Peyer's patch (tissue), 4 donors: ENCODE measurements at regions not wholly inside any gene's neighbourhood (a gene's known extent, or its start where the extent isn't known, plus 50 kb on each side); places are given as distances from the start of the nearest gene placed in this dataset.
"Not testable (repeated sequence)": the region's sequence is repeated elsewhere in the genome, so short reads cannot be mapped to it uniquely, and the experiment has no call there.

Experiments used
- DNase-seq, 3 donors: peaks; one replicate each; pipeline ENCODE4 v3.0.0-alpha.2; 2017 to 2019
- H3K27ac ChIP-seq, 4 donors: fragments of 200-600 bp; sonication (generic); one replicate each; pipeline ENCODE4 v1.5.1; 2016 to 2019
- H3K27me3 ChIP-seq, 2 donors: fragments of 200-600 bp; sonication (generic); one replicate each; pipeline ENCODE4 v1.5.1; 2019
- H3K36me3 ChIP-seq, 3 donors: fragments of 200-600 bp; sonication (generic); one replicate each; pipeline ENCODE4 v1.5.1; 2016 to 2019
- H3K4me1 ChIP-seq, 4 donors: fragments of 200-600 bp; sonication (generic); one replicate each; pipeline ENCODE4 v1.5.1; 2016 to 2019
- H3K4me3 ChIP-seq, 4 donors: fragments of 200-600 bp; sonication (generic); 1 replicate in 3 of 4; 2 replicates in 1 of 4; pipeline ENCODE4 v1.5.1; 2016 to 2019; ENCODE audit warnings: mild to moderate bottlenecking in 1 of 4
- H3K9me3 ChIP-seq, 4 donors: fragments of 200-600 bp; sonication (generic); one replicate each; pipeline ENCODE4 v1.5.1; 2016 to 2019; ENCODE audit warnings: mild to moderate bottlenecking in 1 of 4

DNA sequence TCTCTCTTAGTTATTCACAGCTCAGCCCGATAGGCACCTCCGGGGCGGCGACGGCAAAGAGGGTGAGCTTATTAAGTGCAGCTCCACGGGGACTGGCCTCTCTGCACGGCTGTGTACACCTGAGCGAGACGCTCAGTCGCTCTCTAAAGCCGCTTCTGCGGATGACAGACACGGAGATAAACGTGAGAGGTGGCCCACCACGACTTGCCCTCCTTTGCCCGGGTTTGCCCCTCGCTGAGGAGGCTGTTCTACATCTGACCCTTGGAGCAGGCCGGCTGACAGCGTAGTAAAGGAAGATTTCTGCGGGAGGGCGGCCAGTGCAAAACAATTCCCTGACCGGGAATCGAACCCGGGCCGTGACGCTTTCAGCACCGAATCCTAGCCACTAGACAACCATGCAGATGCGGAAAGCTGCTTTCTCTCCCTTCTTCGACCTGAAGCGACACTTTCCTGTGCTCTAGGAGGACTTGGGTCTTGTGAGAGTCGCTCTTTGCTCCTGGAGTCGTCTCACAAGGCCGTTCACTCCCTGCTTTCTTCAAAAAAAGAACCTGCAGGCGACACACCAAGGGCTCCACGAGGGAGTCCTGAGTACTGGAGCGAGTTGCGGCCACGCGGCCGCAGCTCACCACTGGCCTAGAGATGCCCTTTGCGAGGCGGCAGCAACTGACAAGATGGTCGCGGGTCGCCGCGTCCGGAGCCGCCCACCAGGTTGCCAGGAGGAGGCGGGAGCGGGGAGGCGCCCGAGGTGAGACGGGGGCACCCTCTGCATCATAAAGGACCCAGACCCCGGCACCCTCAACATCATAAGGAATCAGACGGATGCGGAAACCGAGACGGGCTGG, 119.9 kb downstream of the PPIAL4A start:
- H3K27ac ChIP-seq, H3K27me3 ChIP-seq, H3K4me1 ChIP-seq, H3K9me3 ChIP-seq, H3K36me3 ChIP-seq: not testable (repeated sequence)
- peak overlapping the region in 3 of 4 donors; percentile 2 to 33 (median 27) for H3K4me3 ChIP-seq
- DNase-seq = peak; percentile 22 to 51 (median 37)

DNA sequence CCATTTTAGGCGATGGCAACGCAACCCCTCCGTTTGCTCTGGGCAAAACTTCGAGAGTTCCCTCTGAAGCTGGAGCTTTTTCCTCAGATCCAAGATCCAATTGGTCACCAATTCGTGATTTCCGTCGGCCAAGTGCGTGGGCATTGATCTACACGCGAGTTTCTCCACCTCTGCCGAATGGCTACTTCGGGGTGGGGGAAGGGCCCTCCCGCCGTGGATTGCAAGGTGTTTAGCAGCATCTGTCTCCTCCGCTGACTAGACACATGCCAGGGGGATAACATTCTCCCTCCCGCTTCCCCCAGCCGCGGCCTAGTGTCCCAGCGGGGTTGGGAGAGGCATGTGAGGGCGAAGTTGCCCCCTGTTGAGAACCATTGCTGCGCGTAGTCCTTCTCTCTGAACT, 120.6 kb downstream of the PPIAL4A start:
- not testable (repeated sequence) for H3K27me3 ChIP-seq, H3K4me3 ChIP-seq, H3K4me1 ChIP-seq, DNase-seq, H3K27ac ChIP-seq, H3K9me3 ChIP-seq, H3K36me3 ChIP-seq

DNA sequence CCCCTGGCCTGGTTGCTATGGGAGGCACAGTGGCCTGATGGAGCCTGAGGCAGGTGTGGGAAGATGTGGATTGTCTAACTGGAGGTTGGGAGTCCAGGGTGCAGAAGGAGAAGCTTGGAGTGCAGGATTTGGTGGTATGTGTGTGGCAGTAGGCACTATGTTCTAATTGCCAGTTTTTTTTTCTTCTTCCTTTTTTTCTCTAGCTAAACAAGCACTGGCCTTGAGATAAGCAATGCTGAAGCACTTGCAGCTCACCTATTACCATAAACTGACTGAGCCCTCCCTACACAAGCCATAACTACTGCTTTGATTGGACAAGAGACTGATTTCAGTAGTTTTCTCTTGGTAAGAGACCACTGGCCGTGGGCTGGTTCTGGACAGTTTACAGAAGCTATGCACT, 123.6 kb downstream of the PPIAL4A start:
- not testable (repeated sequence) for H3K9me3 ChIP-seq, H3K4me1 ChIP-seq, H3K36me3 ChIP-seq, H3K4me3 ChIP-seq, H3K27ac ChIP-seq, H3K27me3 ChIP-seq, DNase-seq

DNA sequence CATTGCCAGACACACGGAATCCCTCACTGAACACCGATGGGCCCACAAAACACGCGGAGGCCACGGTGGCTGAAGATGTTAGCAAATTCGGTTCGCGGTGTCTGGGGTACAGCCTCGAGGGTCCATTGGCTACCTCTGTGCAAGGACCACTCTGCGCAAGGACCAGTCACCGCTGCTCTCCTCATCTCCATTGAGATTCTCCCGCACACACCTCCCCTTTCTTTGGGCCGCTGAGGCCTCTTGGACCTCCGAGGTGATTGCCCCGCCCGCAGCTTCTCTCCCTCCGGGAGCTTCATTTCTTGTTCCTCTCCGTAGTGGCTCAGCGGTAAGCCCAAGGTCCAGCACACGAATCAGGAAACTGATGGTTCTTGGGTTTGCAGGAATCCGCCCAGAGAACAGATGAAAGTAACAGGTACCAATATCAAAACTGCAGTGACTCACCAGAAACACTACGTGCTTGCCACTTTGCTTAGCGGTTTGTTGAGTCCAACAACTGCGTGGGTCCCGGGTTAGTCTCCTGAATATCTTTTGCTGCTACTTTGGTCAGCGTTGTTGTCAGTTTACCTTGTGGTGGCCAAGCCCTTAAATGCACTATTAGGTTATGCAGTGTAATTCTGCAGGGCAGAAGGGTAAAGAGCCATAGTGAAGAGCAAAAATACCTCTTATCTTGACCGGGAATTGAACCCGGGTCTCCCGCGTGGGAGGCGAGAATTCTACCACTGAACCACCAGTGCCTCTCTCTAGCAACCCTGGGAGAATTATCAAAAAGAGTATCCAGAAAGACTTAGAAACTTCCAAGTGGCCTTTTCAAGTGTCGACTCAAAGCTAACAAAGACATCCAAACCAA, 126.8 kb downstream of the PPIAL4A start:
- not testable (repeated sequence) for H3K27ac ChIP-seq, H3K9me3 ChIP-seq, H3K4me1 ChIP-seq, H3K27me3 ChIP-seq, H3K36me3 ChIP-seq, H3K4me3 ChIP-seq
- peak in 2 of 3 donors; percentile 19 to 43 for DNase-seq

DNA sequence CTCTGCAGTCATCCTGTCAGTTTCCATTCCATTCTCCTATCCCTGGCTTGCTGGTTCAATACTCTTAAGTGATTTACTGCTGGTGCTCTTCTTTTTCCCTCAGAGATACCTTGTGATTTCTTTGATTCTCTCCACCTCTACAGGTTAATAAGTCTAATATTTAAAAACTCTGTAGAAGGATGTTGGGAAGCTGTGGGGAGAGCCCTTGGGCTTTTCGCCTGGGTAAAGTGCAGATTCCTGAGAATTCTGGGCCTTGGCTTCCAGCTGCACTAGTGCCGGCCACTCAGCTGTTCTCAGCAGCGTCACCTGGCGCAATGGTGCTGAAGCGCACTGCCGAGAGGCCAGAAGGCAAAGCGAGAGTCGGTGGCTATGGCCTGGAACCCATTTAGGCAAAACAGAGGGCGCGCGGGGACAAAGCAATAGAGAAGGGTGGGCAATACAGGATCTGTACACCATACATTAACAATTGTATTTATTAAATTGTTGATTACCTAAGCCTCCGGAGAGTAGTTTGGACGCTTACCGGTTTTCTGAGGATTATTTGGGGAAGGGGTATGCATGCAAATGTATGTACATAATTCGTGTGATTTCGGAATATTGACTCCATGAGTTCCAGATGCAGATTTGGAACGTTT, 130.3 kb downstream of the PPIAL4A start:
- not testable (repeated sequence) for H3K4me1 ChIP-seq, H3K9me3 ChIP-seq, H3K27ac ChIP-seq, H3K27me3 ChIP-seq, DNase-seq, H3K4me3 ChIP-seq, H3K36me3 ChIP-seq

DNA sequence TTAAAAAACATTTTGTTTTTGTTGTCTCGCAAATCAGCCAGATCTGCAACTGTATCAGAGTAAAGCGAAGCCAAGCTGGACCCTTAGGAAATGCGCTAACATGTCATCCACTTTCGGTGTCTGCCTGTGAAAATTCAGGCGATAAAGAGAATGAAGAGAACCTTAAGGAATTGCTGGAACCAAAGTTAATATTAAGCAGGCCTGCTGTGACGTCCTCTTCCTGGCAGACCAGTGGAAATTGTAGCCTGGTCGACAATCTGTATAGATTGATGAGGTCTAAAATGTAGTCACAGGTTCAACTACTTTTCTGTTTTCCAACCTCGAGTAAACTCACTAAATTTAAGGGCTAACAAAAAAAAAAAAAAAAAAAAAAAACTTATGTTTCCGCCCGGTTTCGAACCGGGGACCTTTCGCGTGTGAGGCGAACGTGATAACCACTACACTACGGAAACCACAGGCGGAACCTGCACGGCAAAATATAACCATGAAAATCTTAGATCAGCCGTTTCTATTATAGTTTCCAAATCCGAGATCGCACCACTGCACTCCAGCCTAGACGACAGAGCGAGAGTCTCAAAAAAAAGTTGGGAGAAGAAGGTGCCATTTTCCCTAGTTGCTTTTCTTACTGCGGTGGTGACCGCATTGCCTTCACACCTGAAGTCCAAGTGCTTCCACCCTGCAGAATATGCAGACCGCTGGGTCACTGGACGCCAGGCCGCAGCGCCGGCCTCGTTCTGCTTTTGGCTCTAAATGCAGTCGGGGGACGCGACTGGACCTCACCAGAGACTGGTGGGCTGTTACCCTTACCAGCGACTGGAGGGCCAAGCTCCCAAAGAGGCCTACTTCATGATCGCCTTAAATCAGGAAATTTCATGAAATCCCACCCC, 131.0 kb downstream of the PPIAL4A start:
- H3K4me3 ChIP-seq = peak overlapping the region in 3 of 4 donors; percentile 26 to 34 (median 31)
- H3K27me3 ChIP-seq, H3K9me3 ChIP-seq, H3K36me3 ChIP-seq, H3K4me1 ChIP-seq, H3K27ac ChIP-seq: not testable (repeated sequence)
- DNase-seq = peak; percentile 6 to 61 (median 29)

DNA sequence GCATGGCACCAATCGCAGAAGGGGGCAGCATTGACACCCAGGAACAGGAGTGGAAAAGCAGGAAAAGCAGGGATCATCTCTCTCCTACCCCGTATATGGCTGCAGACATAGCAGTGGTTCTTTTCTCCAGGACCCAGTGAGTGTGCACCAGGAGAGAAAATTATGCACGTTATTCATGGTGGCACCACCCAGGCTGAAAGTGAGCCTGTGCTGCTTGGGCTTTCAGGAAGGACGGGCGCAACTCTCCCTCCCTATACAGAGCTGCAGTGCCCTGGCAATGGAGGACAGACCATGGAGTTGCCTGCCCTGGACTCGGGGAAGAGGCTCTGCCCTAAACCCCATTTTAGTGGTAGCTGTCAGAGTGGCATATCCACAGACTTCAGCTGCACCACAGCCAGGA, 132.1 kb downstream of the PPIAL4A start:
- not testable (repeated sequence) for H3K36me3 ChIP-seq, H3K4me1 ChIP-seq, DNase-seq, H3K27ac ChIP-seq, H3K9me3 ChIP-seq, H3K4me3 ChIP-seq, H3K27me3 ChIP-seq

DNA sequence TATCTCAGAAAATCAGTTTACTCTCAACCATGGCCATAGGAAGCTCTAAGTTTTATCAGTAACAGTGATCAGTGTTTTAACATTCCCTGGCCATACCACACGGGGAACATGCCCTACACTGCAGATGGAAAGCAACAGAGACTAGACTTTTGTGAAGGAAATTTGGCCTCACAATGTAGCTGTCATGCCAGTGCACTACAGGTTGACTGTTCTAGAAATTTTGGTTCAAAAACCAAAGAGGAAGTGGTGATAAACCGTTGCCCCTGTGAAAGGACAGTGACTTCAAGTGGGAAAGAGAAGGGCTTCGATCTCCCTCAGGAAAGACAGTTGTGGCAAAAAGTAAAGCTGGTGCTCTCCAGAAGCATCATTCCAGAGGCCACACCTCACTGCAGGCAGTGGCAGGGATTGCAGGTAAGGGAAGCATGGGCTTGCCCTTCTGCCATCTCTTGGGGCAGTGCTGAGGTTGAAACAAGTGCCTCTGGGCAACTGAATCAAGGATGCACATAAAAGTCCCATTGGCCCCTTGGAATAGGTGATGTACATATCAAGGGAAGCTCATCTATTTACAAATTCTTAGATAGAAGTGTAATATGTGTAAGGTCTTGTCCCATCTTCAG, 143.4 kb downstream of the PPIAL4A start:
- H3K27ac ChIP-seq, H3K9me3 ChIP-seq, H3K4me1 ChIP-seq, H3K4me3 ChIP-seq, H3K27me3 ChIP-seq, H3K36me3 ChIP-seq, DNase-seq: not testable (repeated sequence)

DNA sequence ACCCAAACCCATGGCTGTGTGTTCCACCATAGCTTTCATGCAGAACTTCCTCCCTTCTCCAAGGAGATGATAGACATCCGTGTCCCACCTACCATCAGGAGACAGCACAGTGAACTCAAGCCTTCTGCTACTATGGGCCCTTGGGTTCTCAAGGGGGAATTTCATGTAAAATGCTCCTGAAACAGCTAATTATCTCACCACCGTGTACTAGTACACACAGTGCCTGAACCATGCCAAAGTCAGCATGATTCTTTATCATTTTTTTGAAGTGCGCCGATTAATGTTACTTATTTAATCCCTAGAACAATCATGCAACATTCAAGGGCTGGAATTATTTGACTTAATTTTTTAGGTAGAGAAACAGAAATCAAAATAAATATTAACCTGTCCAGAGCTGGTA, 147.2 kb downstream of the PPIAL4A start:
- H3K27me3 ChIP-seq, H3K27ac ChIP-seq, H3K4me3 ChIP-seq, H3K4me1 ChIP-seq, H3K36me3 ChIP-seq, DNase-seq, H3K9me3 ChIP-seq: not testable (repeated sequence)

DNA sequence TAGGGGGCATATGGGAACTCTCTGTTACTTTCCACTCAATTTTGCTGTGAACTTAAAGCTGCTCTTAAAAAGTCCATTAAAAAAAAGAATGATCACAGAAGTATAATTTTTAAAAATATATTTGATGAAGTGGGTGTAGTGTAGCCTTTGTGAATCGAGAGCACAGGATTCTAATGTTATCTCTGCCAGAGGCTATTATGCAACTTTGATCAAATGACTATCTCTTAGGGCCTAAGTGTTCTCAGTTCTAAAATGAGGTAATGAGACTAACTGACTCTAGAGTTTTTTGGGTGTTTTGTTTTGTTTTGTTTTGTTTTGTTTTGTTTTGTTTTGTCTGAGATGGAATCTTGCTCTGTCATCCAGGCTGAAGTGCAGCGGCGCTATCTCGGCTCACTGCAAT, 143.2 kb downstream of the FAM72B start:
- not testable (repeated sequence) for H3K4me3 ChIP-seq, H3K27ac ChIP-seq, DNase-seq, H3K27me3 ChIP-seq, H3K9me3 ChIP-seq, H3K36me3 ChIP-seq, H3K4me1 ChIP-seq

DNA sequence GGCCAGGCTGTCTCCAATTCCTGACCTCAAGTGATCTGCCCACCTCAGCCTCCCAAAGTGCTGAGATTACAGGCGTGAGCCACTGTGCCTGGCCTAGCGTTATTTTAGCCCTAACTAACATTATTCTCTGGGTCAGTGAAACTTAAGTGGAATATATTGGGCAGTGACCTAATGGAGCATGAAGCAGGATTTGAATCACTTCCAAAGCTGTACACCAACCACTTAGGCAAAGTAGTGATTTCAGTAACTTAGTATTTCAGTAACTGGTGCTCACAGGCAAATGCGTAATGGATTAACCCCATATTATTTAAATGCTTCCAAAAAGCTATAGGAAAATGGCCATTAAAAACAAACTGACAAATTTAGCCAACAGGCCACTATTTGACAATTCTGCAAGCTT, 142.6 kb downstream of the FAM72B start:
- DNase-seq, H3K4me1 ChIP-seq, H3K27me3 ChIP-seq, H3K36me3 ChIP-seq, H3K27ac ChIP-seq, H3K9me3 ChIP-seq, H3K4me3 ChIP-seq: not testable (repeated sequence)

DNA sequence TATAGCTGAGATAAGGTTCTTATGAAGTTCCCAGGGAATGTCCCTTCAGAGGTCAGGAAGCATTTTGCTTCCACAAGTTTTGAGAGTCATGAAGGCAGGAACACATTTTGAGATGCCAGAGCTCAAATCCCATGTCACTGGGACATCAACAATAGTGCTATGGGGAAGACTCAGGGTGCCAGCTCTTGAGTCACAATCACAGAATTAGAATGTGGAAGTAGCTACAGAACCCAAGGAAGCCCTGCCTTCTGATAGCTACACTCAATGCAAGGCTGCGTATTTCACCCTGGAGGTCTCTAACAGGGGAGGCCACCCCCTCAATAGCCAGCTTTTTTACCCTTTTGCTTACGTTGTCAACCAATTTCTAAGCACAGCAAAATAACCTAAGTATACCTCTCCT, 141.3 kb downstream of the FAM72B start:
- not testable (repeated sequence) for H3K9me3 ChIP-seq, DNase-seq

DNA sequence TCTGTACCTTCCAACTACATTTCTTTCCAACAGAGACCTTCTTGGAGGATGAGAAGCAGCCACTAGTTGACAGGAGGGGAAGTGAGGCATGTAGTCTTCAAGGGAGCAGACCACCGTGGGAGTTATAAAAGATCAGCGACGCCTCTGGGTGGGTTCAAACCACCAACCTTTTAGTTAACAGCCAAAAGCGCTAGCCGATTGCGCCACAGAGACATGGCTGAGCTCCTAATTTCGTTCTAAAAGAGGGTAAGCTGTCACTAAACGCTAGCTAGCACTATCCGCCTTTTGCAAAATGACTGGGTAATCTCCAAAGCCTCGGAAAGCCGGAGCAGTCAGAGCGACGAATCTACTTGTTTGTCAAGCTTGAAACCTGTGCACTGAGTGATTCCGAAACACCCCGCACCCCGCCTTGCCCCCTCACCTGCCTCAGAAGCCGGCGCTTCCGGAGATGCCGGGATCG, 135.8 kb downstream of the FAM72B start:
- H3K9me3 ChIP-seq, H3K4me1 ChIP-seq, H3K4me3 ChIP-seq, H3K27ac ChIP-seq, DNase-seq, H3K27me3 ChIP-seq, H3K36me3 ChIP-seq: not testable (repeated sequence)

More for the DNA sequence above, 141.3 kb downstream of the FAM72B start:
- not testable (repeated sequence) for H3K27me3 ChIP-seq, H3K27ac ChIP-seq, H3K36me3 ChIP-seq, H3K4me3 ChIP-seq, H3K4me1 ChIP-seq
